ENCODE measurements at regions not wholly inside any gene's neighbourhood (a gene's known extent, or its start where the extent isn't known, plus 50 kb on each side); places are given as distances from the start of the nearest gene placed in this dataset.
"Not testable (repeated sequence)": the region's sequence is repeated elsewhere in the genome, so short reads cannot be mapped to it uniquely, and the experiment has no call there.

DNA sequence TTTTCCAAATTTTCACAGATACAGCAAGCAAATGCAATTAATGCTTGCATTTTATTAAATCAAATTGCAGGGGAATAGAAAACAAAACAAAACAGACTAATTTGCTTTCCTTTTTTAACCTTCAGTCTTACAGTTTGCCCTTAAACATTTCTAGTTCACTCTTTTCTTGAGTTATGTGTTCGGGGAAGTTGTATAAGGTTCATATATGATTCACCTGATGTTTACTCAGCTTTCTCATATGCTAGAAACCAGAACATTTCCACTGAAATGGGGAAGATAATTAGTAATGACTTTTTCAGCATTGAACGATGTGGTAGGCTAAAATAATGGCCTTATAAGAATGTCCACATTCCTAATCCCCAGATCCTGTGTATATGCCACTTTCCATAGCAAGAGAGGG is 176.2 kb upstream of the NBPF9 start:
- not testable (repeated sequence) for DNase-seq

DNA sequence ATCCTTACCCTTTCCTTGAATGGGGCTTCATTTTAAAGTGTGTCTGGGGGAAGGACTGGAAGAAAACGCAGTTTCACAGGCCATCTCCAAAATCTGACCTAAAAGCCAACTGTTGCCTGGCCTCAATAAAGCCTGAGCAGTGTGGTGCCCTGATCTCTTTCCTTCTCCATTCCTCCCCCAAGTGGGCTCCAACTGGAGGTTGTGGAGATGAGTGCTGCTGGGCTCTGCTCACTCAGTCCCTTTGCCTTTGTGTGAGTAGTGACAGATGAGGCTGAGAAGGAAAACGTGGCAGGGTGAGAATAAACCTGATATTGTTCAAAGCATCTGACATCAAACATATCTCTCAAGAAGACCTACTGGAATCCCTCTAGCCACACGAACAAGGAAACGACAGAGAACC is 181.4 kb upstream of the NBPF9 start:
- not testable (repeated sequence) for DNase-seq

DNA sequence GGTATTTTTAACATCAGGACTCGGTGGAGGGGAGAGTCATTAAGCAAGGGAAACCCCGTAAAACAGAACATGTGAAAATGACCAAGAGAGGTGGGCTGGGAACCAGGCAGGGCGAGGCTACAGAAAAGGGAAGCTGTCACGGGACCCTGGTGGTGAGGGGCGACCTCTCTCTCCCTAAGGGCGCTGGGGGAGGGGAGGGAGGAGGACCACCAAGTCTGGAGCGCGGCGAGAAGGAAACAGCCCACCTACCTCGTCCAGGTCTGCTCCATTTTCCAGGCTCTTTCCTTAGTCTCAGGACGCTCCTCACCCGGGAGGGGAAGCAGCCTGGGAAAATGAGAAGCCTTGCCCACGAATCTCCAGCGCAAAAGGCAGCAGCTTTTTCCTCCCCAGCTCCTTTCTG is 181.9 kb upstream of the NBPF9 start:
- not testable (repeated sequence) for DNase-seq

DNA sequence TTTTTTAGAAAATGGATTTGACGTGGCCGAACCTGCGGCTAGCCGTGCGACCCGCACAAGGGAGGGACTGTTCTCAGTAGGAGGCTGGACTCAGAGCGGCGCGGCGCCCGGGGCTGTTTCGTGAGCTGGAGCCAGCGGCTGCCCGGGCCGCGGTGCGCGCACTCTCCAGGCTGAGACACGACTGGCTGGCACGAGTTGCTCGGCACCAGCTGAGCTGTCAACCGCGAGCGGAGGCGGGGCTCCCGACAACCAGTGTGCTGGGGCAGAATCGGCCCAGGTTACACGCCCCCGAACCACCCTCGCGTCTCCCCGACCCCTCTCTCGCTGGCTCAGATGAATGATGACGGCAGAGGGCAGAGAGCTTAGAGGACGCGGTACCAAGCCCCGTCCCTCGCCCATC is 182.3 kb upstream of the NBPF9 start:
- DNase-seq: not testable (repeated sequence)

DNA sequence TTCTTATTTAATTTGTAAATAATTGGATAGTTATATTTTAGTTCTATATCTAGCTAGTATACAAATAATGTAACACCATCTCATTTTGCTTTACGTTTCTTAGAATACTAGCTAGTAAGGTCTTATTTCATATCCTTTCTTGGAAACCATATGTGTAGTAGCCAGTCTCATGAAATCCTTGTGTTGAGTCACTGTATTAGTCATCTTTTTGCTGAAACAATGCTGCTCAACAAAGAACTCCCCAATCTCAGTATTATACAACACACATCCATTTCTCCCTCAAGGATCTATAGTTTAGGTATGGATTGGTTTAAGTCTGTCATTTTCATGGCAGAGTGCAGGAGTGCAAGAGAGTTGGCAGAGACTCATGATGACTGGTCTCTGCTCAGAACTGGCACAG is 185.2 kb upstream of the NBPF9 start:
- not testable (repeated sequence) for DNase-seq

DNA sequence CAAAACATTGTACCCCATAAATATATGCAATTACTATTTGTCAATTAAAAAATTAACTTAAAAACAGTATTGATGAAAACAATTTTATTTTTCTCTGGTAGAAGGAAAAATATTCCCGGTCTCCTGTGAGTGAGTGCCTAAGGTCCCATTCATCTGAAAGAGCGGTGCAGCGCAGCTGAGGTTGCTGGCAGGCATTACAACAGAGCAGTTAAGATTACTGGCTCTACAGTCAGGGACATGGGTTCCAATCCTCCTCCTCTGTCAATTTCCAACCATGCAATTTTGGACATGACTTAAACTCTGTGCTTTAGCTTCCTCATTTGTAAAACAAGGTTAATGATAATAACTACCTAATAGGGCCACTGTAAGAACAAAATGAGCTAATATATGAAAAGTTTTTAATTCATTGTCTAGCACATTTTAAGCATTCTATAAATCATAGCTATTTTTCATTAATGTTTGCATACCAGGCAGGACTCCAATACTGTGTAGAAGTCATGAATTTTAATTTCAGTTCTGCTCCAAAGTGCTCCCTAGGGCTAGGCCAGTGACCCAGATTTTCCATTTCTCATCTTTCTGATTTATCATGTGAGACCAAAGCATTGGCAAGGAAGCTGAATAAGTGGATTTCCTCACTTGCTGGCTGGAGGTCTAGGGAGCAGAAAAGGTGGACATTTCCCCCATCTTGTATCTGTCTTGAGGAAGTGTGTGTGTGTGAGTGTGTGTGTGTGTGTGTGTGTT is 174.2 kb upstream of the NBPF19 start:
- DNase-seq: not testable (repeated sequence)

DNA sequence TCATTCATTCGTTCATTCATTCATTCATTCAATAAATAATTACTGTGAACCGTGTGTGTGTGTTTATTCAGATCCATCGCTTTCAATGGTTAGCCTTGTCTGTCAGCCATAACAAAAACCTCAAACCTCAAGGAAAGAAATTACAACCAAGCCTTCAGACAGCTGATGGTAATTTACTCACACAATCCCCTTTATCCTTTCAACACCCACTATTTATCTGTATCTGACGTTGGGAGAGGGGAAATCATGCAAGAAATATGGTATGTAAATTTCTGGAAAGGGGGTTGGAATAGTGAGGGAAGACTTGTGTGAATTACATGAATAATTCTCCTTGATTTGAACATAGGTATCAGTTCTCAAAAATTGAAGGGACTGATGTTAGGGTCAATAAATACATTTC is 173.6 kb upstream of the NBPF19 start:
- DNase-seq: not testable (repeated sequence)

DNA sequence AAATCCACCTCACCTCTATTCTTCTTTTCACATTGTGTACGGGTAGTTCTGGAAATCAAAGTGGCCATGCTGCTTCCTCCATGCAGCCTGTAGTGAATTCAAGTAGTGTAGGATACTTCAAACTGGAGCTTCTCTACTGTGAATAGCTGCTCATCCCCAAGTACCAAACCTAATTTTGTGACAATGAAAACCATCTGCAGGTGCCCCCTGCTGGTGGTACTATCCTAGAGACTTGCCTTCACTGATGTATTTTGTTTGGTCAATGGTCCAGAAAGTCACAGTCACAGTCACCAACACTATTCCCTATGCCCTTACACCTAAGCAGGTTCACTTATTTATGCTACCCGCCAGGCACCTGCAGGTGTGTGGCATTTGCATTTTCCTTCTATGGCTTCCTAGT is 170.0 kb upstream of the NBPF19 start:
- DNase-seq: not testable (repeated sequence)

DNA sequence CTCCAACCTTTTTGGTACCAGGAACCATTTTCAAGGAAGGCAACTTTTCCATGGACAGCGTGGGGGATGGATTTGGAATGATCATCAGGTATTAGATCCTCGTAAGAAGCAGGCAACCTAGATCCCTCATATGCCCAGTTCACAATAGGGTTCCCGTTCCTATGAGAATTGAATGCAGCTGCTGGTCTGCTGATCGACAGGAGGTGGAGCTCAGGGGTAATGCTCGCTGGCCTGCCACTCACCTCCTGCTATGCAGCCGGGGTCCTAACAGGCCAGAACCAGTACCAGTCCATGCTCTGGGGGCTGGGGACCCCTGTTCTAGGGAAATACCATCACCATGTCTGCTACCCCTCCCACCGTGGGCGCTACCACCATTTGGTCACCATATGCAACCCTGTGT is 167.2 kb upstream of the NBPF19 start:
- not testable (repeated sequence) for DNase-seq

DNA sequence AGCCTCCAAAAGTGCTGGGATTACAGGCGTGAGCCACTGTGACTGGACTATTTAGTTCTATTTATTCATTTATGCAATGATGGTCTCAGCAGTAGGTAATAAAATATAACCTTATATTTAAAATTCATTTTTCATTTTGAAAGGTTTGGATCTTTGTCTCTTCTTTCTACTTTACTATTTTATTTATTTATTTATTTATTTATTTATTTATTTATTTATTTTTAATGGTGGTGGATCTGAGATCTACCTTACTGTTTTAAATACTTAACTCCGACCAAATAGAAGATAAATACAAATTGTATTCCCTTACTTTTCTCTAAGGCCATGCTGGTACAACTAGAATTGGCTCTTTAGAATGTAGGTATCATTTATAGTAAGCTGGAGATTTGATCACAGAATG is 159.9 kb upstream of the NBPF19 start:
- not testable (repeated sequence) for DNase-seq

DNA sequence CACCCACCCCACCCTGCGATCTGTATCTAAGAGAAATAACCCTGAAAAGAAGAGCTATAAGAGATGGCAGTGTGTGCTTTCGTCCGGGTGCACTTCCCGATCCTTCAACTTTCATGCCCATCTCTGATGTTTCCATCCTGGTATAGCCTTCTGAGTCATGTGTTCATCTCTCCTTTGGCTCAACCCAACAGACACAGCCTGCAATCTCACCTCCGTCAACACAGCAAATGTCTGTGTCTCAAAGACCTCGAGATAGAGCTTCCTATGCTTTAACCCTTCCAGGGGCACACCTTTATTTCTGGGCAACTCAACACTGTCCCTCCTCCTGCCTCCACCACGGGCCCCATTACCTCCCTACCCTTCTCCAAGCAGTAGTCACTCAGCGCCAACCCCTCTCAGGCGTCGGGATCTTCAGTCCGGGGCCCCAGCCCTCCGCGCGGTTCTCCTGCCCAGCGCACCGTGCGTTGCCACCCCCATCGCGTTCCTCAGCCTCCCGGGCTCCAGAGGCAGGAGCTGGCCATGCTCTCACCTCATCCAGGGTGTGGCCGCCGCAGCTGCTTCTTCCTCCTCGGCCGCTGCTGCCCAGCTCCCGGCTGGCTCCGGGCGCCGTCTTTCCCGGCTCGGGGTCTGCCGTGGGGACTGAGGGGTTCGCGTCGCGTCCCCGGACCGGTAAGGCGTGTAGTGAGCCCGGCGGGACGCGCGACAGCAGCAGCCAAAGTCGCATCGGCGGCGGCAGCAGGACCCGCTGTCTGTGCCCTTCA is 153.7 kb upstream of the NBPF19 start:
- DNase-seq: not testable (repeated sequence)

DNA sequence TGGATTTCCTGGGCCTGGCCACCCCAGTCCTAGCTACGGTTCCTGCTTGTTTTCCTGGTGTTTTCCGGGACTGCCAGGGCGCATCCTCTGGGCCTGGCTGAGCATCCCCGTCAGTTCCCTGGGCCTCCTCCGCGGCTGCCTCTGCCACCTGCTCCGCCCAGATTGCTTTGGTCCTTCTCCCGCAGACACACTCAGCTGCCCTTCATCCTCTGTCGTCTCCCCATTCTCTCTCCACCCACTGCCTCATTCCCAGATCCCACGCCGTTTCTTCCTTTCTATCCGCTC is 153.2 kb upstream of the NBPF19 start:
- not testable (repeated sequence) for DNase-seq

DNA sequence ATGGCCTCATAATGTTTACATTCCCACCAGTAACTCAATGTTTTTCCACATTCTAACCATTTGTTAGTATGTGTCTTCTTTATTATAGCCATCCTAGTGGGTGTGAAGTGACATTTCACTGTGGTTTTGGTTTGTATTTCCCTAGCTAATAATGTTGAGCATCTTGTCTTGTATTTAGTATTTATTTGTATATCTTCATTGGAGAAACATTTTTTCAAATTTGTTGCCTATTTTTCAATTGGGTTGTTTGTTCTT is 144.8 kb upstream of the NBPF19 start:
- DNase-seq: not testable (repeated sequence)

DNA sequence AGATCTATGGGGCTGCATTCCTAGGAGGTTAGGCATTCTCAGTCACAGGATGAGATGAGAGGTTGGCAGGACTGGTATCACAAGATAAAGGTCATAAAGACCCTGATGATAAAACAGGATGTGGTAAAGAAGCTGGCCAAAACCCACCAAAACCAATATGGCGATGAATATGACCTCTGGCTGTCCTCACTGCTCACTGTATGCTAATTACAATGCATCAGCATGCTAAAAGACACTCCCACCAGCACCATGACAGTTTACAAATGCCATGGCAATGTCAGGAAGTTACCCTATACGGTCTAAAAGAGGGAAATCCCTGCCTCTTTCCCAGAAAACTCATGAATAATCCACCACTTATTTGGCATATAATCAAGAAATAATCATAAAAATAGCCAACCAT is 138.8 kb upstream of the NBPF19 start:
- not testable (repeated sequence) for DNase-seq

DNA sequence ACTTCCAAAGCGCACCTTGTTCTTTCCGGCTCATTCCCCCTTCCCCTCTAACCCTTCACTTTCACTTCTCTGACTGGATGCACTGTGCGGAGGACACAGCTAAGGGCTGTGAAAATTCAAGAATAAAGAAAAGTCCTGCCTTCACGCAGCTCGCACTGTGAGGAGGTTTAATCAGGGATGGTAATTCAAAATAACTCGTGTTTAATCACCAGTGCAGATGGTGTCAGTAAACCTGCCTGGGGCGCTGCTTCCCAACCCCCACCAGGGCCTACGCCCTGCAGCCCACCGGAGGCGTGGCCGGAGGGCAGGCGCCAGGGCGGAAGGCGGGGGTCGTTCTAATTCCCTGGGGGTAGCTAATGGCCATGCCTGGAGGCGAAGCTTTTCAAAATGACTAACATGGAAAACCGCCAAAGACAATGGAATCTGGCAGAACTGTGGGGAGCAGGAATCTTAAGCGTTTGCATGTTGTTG is 136.6 kb upstream of the NBPF19 start:
- not testable (repeated sequence) for DNase-seq

DNA sequence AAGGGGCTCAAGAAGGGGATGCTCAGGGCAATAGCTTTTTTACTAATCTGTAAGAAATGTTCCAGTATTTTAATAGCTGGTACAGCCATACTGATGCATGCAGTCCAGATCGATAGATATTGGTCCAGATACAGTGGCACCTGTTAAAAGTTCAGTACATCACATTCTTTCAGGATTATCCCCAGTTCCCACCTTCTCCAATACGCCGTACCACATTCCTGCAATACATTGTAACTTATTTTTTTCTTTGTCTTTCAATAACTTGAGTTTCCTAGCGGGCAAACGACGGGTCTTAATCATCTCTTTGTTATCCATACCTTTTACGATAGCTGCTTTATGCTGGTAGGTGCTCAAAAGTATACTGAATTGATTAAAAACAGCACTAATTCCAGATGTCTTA is 136.1 kb upstream of the NBPF19 start:
- DNase-seq: not testable (repeated sequence)

DNA sequence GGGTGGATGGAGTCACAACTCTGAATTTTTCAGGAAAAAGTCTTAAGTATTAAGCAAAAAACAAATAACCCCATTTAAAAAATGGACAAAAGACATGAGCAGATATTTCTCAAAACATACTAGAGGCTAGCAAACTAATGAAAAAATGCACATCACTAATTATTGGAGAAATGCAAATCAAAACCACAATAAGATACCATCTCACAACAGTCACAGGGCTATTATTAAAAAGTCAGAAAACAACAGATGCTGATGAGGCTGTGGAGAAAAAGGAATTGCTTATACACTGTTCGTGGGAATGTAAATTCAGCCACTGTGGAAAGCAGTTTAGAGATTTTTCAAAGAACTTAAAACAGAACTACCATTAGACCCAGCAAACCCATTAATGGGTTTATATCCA is 125.4 kb upstream of the NBPF19 start:
- DNase-seq: not testable (repeated sequence)

DNA sequence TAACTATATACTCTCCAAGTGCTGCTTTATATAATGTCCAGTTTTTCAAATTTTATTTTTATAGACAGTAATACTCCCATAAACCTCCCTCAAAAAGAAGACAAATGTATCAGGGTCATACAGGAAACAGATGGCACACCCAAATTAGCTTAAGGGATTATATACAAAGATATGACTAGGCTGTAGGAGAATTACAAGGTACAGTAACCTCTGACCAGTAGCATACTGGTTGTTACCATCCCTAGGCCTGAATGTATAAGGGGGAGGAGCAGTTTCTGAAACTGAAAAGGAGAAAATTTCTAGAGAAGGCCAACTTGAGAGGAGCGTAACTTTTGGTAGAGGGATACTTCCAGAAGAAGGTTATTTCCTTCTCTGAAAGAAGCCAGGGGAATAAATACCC is 122.6 kb upstream of the NBPF19 start:
- not testable (repeated sequence) for DNase-seq

DNA sequence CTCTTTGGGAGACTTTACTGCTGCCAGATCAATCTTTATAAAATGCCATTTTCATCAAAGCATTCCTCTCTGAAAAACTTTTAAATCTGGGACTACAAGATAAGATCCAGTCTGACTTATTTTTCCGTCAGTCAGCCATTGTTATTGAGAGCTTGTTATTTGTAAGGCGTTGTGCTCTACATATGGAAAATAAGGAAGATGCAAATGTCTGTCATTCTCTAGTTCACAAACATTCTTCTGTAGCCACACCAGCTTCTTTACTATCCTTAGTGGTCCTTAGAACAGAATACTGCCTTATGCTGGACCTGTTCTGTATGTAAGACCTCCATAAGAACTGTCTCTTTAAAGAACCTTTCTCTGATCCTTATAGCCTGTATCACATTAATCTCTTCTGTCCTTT is 120.3 kb upstream of the NBPF19 start:
- not testable (repeated sequence) for DNase-seq

DNA sequence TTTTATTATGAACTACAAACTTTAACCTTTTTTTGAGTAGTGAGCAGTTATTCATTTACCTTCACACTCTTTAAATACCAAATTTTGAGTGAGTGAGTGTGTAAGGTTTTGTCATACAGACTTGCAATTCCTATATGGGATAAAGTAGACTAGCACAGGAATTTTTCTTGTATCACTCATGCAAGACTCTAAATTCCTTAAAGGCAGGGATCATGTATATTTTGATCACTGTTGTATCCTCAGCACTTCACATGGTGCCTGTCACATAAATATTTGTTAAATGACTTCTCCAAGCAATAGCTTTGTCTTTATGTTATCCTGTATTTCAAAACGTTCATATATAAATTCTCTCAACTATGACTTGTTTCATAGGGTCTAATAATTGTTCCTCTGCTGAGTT is 119.1 kb upstream of the NBPF19 start:
- not testable (repeated sequence) for DNase-seq

DNA sequence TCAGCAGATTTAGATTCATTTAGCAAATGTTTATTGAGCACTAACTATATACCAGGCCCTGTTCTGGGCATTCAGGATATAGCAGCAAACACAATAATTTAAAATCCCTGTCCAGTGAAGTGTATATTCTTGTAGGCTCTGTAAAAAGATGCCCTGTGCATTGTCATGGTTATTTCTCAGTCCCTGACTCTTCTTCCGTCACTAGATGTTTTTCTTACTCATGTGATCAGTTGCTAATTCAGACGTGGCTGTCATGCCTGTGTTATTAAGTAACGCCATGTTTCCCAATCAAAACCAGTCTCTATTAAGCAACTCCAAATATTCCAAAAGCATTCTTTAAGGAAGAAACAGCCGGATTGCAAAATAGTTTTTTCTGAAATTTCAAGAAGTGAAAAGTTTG is 118.7 kb upstream of the NBPF19 start:
- DNase-seq: not testable (repeated sequence)

DNA sequence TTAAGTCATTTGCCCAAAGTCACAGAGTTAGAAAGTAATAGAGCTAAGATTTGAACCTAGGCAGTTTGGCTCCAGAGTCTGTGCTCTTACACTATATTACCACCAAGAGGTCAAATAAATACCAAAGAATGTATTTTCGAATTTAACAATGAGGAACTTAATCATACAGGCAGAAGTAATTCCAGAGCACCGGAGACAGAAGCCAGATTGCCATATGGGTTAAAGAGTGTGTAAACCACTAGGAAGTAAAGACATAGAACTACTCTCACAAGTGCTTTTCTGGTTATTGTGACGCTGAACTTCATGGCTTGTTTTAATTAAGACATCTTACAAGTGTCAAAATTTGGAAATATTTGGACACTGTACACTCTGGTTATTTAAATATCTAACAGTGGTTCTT is 114.5 kb upstream of the NBPF19 start:
- not testable (repeated sequence) for DNase-seq

DNA sequence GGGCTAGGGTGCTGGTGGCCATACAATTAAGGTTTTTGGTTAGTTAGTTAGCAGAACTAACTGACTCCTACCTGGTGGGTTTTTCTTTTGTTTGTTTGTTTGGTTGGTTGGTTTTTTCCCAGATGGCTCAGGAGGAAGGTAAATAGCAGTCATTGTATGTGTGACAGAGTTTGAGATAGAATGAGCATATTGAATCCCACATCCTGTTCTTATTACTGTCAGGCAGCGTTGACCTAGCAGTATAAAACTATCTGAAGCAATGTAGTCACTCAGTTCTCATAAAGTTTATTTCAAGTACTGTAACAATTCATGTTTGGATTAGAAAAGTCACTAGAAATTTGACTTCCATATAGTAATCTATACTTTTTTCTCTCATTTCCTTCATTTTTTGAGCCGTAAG is 113.5 kb upstream of the NBPF19 start:
- DNase-seq: not testable (repeated sequence)

DNA sequence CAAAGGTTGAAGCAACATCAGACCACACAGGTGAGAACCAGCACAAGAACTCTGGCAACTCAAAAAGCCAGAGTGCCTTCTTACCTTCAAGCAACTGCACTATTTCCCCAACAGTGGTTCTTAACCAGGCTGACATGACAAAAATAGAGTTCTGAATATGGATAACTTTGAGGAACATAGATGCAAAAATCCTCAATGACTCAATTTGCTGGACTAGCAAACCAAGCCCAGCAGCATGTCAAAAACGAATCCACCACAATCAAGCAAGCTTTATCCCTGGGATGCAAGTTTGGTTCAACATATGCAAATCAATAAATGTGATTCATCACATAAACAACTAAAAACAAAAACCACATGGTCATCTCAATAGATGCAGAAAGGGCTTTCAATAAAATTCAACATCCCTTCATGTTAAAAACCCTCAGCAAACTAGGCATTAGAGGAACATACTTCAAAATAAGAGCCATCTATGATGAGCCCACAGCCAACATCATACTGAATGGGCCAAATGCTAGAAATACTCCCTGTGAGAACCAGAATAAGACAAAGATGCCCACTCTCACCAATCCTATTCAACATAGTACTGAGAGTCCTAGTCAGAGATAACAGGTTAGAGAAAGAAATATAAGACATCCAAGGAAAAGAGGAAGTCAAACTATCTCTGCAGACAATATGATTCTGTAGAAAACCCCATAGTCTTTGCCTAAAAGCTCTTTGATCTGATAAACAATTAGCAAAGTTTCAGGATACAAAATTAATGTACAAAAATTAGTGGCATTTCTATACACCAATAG is 110.5 kb upstream of the NBPF19 start:
- not testable (repeated sequence) for DNase-seq
